ENCODE measurements at regions not wholly inside any gene's neighbourhood (a gene's known extent, or its start where the extent isn't known, plus 50 kb on each side); places are given as distances from the start of the nearest gene placed in this dataset.

DNA sequence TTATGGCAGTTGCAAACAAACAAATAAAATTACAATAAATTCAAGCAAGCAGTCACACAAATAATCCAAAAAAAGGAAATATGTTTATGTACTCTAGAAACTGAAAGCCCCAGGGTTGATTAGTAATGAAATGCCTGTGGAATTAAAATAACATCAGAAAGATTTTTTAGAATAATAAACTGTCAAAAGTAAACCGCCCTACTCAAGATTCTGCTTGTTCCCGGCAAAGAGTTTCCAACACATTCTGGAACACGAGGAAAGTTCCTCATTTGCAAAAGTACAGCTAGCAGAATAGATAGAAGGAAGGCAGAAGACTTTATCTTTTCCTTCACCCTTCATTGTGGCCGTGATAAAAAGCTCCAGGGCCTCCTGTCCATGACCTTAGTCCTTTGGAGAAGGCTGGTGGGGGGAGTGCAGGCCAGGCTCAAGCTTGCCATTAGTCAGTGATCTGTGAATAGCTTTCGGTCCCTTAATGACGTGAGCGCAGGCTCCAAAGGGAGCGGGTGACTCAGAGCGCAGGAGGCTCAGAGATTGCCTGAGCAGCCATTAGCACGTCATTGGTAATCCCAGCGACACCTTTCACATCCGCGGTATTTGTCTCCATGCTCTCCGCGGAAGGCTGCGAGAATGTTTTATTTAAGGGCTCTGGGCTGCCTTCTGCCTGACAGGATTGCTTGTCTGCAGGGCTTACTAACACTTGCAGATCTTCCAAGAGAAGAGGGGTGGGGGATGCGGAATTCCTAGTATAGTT, 458.3 kb downstream of the METTL15 start:
- DNase-seq, result no peak

DNA sequence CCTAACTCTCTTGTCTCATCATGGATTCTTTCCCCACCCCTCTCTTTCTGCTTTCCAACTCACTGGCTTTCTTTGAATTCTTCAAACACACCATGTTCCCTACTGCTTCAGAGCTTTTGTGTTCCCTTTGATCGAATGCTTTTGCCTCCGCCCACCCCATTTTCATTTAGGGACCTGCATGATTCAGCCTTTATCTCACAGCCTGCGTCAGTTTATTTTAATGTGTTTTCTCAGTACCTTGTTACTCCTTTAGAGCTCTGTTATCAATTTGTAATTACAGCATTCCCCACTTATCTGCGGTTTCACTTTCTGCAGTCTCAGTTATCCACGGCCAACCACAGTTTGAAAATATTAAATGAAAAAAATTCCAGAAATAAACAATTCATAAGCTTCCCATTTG, 451.3 kb downstream of the METTL15 start:
- DNase-seq, result no peak

DNA sequence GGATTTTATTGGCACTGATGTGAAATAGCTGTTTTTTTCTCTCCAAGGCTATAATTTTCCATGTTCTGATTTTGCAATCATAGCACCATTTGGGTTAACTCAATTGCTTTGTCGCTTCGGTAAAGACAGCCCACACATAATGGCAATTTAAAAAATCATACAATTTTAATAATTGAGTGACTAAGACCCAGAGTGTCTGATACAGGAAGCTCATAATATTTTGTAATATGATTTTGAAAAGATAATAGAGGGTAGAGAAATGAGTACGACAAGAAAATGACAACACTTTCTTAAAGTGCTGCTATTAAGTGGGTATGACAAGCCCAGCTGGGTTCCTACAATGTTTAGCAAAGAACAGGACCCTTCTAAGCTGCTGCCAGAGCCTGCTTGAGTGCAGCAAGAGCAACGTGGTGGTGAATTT, 439.1 kb downstream of the METTL15 start:
- DNase-seq, result no peak

DNA sequence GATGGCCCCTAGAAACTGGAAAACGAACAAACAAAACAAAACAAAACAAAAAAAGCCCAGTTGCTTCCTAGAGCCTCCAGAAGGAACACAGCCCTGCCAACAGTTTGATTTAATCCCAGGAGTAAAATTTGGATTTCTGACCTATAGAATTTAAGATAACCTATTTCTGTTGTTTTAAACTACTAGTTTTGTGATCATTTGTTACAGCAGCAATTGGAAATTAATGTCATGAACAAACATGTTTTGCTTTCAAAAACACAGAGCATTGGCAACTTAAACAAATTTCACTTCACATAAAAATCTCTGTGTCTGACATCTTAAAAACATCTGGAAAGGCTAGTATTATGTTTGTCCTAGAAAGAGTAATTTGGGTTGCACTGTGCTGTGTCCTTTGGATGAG, 437.3 kb downstream of the METTL15 start:
- no peak for DNase-seq

DNA sequence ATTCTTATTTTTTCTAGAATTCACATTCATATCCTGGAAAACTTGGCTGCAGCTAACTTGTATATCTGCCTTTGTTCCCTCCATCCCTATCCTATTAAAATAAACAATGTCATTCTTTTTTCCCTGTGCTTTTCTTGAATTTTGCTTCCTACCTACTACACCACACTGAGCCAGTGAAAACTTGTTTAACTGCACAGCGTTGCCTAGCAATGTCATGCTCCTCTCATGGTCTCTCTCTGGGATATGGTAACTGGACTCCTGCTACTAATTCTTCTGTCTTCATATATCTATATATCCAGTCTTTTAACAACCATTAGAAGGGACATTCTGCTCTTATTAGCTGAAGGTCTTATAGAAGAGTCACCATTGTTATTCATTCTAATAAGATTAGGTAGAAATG, 434.4 kb downstream of the METTL15 start:
- DNase-seq, result no peak

DNA sequence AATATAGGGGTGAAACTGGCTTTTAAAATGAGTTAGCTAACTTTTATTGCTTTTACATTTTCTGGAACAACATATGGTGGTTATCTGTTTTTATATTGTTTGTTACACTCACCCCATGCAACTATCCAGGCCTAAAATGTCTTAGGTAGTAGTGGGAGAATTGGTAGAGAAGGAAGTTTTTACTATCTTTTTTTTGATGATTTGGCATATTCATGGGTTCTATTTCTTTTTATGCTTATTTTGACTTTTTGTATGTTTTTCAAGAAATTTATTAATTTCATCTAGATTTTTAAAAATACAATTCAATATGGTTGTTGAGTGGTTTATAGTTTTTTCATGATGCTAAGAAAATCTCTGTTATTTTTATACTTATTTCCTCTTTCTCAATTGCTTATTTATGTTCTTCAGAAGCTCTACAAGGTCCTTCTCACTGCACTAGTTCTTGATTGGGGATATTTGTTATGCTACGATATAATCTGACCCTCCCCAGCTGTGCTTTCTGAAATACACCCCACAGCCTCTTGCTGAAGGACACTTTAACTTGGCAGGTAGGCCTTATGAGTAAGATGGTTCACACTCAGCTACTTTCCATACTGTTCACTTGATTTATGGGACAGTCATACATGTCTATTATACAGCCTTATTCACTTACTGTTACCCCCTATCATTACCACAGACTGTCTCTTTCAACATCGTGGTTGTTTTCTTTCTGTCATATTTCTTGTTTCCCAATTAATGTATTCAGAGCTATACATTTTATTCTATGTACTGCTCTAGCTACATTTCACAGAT, 431.2 kb downstream of the METTL15 start:
- no peak for DNase-seq

DNA sequence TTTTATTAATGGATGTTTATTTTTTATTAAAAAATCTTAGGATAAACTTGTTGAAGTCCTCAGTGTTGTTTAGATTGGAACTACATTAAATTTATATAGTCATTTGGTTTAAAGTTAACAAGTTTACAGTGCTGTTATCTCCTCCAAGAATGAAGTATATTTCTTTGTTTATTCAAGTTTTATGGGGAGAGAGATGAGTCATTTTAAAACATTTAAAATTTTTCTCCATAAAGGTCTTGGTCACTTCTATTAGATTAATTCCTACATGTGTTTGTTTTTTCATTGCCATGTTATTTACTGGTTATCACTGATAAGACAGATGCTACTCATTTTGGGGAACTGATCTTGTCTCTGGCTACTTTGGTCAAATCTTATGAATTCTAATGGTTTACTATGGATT, 429.6 kb downstream of the METTL15 start:
- DNase-seq, result no peak

DNA sequence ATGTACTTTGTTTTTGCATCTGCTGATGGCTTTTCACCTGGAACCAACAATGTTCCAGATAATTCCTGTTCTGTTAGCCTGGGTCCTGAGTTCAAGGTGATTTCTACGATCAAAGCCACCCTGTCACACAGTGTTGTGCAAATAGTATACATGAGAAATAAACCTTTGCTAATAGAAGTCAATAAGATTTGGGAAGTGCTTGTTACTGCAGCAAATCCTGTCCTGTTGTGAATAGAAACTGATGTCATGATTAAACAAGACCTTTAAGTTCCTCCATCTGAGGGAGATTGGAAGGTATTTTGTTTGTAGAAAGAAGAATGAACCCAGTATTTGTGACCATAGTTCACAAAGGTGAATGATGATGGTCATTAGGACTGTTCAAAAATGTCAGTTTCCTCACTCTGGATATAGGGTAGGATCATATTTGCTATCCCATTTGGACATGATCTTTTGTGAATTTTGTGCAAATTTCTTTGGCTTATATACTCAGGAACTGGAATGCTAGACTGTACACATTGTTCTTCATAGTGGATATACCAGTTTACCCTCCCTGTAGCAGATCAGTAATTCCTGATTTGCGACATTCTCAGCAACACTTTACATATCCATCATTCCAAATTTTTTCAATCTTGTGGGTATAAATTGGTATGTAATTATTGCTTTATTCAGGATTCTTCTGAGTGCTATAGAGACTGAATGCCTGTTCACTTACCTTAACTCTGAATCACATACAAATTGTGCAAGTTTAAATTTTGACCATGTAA, 428.5 kb downstream of the METTL15 start:
- no peak for DNase-seq

DNA sequence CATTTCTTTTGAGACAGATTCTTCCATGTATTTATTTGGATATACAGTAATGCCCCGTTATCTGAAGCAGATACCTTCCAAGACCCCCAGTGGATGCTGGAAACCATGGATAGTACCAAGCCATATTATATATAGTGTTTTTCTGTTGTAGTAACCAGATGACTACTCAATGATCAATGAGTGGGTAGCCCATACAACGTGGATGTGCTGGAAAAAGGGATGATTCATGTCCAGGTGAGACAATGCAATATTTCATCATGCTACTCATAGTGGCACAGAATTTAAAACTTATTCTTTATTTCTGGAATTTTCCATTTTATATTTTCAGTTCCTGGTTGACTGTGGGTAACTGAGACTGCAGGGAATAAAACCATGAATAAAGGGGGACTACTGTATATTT, 427.5 kb downstream of the METTL15 start:
- peak; percentile 1 for DNase-seq

DNA sequence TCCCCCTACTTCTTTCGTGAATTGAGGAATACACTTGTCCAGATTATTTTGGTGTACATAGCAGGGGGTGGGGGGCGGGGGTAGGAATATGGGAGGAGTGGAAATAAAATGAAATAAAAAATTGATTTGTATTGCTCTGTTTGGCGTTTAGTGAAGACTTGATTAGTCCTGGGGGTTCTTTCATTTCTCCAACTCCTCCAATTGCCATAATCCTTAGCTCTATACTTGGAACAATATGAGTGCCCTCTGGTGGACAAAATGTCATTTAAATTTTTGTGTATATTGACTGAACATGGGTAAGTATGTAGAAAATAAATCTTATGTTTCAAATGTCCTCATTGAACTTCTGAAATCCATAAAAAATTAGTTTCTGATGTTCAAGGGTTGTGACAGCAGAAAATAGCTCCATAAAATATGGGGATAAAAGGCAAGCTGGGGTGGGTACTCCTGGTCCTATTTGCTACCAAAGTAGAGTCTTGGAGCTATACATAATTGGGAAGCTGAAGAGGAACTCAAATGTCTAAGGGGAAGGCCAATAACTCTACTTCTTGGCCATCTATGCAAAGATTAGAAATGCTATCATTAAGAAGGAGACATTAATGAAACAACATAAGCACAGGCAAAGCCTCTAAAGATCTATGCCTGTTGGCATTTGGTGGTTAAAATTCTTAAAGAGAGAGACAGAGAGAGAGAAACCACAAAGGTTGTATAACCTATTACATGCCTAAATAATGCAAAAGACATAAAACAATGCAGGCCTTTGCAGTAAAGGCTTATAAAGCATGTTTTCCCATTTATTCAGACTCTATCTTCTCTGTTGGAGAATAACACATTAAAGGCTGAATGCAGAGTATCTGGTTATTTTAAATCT, 421.6 kb downstream of the METTL15 start:
- DNase-seq, result peak; percentile 64

DNA sequence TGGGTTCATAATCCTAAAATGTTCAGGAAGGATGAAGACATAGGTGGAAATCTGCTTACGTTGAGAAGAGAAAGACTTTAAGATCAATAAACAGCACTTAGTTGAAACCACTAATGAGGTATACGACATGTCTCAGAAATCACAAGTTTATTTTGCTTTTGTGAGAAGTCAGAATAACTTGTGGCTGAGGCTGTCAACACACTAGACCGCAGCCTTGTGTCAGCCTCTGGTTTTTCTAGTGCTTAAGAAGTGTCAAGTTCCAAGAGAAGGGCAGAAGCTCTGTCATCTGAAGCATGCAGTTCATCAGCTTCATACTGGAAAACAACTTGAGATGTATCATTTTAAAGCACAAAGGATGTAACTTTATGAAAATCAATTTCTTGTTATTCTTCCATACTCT, 420.9 kb downstream of the METTL15 start:
- DNase-seq, result no peak

DNA sequence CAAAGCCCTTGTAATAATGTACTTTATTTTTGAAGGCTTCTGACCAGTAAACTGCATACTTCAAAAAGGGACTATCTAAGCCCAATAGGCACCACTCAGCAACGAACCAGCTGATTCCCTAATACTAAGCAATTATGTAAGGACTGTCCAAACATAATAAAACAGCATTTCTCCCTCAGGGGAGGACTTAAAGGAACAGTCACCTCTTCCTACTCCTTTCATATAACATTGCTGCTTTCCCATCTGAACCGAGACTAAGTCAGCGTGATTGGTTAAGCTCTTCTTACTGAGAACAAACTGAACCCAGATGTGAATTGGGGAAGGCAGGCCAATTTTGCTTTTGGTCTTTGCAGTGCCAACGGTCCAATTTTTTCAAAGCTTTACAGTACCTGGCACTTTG, 420.0 kb downstream of the METTL15 start:
- no peak for DNase-seq

DNA sequence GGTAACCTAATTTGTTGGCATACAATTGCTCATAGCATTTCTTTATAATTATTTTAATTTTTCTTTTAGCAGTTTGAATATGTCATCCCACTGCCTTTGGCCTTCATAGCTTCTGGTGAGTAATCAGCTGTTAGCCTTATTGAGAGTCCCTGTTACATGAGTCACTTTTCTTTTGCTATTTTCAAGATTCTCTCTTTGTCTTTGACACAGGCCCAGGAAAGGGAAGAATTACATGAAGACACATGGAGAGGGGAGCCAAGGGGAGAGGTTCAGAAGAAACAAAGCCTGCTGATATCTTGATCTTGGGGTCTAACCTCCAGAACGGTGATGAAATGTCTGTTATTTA, 418.2 kb downstream of the METTL15 start:
- peak; percentile 14 for DNase-seq

DNA sequence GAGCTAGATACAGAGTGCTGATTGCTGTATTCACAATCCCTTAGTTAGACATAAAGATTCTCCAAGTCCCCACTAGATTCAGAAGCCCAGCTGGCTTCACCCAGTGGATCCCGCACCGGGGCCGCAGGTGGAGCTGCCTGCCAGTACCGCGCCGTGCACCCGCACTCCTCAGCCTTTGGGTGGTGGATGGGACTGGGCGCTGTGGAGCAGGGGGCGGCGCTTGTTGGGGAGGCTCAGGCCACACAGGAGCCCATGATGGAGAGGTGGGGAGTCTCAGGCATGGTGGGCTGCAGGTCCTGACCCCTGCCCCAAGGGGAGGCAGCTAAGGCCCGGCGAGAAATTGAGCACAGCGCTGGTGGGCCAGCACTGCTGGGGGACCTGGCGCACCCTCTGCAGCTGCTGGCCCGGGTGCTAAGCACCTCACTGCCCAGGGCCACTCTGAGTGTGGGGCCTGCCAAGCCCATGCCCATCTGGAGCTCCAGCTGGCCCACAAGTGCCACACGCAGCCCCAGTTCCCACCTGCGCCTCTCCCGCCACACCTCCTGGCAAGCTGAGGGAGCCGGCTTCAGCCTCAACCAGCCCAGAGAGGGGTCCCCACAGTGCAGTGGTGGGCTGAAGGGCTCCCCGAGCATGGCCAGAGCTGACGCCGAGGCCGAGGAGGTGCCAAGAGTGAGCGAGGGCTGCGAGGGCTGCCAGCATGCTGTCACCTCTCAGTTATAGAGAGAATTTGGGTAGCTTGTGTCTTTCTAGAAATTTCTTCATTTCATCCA, 417.6 kb downstream of the METTL15 start:
- no peak for DNase-seq

DNA sequence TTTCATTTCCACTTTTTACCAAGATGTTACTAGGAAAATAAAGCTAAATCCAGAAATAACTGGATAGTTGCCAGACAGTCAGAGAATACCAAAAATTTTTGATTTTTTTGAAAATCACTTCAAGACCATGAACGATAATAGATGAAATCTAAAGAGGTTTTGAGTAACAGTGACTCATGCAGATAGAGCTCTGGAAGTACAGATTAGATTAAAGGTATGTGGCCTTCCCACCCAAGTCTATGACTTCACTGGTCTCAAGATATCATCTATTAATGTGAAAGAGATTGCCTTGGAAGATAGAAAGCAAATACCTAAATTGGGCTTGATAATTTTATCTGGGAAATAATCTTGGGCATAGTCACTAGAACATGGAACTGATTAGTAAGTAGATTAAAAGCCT, 415.9 kb downstream of the METTL15 start:
- no peak for DNase-seq

DNA sequence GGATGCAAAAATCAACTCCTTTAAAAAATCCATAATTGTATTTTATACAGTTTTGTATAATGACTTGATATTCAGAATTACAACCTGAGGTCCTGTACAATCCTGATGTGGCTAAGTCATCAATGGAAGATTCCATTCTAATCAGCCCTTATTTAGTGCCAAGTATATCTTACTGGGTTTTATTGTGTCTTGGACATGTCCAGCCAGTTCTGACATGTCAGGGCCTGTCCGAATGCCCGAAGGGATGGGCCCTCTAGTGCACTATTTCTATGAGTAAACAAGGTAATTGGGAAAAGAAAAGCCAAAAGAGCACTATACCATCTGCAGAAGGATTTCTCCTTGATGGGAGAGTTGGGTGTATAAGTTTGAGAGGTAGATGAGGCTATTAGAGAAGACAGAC, 412.9 kb downstream of the METTL15 start:
- DNase-seq, result no peak

DNA sequence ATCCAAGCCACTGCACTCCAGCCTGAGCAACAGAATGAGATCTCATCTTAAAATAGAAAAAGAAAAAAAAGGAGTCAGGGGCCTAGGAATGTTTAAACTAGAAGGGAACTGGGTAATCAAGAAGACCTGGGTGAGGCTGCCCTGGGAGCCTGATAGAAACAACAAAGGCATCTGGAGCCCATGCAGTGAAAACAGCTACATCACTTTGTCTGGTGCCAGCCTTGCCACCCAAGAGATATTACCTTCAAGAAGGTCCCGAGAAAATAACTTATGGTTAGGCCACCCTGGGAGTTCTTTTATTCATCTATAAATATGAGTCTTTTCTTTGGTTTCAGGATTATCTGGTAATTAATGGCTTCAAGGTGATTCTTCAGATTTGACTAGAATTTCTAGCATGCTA, 412.1 kb downstream of the METTL15 start:
- no peak for DNase-seq

DNA sequence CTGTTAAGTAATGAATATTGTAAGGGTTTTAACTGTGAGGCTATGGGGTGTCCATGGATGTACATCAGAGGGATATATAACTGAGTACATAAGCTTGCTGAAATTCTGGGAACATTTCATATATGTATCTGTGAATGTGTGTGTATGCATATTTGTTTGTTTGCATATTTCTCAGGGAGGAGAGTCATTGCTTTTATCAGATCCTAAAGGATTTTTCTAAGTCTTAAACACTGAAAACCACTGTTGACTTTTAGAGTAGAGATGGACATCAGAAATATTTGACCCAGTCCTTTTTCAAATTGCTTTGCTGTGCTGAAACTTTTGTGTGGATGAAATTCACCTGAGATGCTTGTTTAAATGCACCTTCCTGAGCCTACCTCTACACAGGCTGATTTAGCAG, 410.6 kb downstream of the METTL15 start:
- no peak for DNase-seq

DNA sequence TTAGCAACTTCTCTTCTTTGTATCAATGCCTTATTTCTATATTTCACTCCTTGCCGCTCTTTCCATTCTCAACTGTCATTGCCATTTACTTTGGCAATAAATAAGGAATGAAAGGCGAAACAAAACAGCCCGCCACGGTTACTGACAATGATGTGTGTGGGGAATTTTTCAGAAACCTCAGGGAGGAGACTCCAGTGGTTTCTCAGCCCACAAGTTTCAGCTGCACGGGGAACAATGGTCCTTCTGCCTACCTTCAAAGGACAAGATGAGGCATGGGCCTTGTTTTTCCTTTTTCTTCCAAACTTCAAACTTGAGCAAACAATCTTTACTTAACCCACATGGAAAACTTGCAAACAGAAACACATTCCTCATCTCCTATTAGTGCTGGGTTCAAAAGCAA, 409.4 kb downstream of the METTL15 start:
- DNase-seq, result no peak

DNA sequence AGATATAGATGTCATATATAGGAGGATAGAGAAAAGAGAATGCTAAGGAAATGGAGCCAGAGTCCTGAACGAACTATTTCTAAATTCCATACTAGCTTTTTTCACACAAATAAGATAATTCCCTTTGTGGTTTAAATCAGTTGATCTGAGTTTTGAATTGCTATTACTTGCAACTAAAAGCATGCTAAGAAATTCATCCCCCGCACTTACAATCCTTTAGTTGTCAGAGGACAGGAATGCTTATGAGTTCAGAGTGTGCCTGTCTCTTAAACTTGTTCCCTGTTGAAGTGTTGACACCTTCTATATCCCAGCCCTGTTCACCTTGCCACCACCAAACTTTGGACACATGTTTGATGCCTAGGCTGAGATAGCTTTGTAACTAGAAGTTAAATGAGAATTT, 406.2 kb downstream of the METTL15 start:
- DNase-seq, result no peak

DNA sequence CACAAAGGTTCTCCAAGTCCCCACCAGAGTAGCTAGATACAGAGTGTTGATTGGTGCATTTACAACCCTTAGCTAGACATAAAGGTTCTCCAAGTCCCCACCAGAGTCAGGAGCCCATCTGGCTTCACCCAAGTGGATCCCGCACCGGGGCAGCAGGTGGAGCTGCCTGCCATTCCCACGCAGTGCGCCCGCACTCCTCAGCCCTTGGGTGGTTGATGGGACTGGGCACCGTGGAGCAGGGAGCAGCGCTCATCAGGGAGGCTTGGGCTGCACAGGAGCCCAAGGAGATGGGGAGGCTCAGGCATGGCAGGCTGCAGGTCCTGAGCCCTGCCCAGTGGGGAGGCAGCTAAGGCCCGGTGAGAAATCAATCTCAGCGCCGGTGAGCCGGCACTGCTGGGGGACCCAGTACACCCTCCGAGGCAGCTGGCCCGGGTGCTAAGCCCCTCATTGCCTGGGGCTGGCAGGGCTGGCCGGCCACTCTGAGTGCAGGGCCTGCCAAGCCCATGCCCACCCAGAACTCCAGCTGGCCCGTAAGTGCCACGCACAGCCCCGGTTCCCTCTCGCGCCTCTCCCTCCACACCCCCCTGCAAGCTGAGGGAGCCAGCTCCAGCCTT, 404.1 kb downstream of the METTL15 start:
- no peak for DNase-seq

DNA sequence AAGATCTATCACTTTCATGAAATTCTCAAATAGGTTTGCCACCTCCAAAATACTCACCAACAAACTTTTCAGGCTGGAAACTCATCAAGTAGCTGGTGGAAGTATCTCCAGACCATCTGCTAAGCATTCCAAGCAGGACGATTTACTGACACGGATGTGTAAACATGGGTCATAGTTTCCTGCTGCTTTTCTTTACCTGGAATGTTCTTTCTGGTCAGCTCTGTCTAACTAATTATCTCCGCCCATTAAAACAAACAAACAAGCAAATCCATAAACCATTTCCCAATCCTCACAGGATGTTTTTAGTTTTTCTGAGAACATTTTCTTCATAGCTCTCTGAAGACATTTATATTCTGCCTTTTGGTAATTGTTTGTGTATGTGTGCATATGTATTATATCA, 397.0 kb downstream of the METTL15 start:
- no peak for DNase-seq
